NCI-H1048 (cell line): ENCODE measurements at regions not wholly inside any gene's neighbourhood (a gene's known extent, or its start where the extent isn't known, plus 50 kb on each side); places are given as distances from the start of the nearest gene placed in this dataset.

ENCODE experiments used
- DNase-seq: peaks from one replicate; lab custom pipeline; 2025; lab: John Stamatoyannopoulos, UW

DNA sequence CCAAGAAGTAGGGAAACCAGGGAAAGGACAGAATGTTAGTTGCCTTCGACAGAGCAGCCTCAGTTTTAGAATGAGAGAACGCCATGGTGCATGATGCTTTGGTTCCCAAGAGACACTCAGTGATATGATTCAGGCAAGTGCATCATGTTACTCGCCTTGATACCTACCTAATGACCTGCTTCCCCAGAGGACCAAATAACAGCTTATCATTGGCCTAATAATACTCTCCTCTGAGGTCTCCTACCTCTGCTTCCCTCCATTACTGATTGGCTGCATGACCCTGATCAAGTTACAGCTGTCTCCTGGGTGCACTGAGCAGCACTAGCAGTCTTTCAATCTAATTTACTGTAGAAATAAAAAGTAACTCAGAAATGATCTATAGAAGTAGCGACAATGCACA is 979.7 kb upstream of the FAT3 start:
- DNase-seq = no peak

DNA sequence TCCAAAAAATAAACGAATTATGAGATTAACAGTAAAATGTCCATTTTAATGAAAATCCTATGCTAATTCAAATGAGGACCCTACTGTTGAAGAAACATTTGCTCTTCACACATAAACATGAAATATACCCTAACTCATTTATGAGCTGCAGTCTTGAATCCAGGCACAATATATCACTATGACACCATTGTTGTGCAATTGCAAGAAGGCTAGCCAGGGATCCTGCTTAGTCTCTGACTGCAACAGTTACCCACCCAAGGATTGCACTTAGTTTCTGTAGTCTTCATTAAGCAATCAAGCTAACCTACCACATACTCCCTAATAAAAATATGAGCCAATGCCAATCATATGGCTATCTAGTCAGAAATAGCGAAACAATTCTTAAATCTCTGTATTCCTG is 981.0 kb upstream of the FAT3 start:
- no peak for DNase-seq

DNA sequence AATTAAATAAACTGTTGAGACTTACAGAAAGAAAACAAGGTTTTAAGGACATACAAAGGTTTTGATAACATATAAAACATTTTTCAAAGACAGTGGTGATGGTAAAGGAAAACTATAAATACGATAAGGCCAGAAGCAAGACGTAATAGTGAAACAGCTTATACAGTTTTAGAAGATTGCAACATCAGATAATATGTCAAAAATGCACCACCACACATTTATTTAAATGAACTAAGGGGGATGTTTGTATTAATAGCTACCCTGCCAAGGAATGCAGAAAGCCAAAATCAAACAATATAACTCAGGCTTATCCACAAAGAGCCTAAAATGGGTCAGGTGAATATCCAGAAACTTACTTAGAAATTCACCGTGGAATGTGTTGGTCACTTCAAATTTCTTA is 981.6 kb upstream of the FAT3 start:
- DNase-seq = no peak

DNA sequence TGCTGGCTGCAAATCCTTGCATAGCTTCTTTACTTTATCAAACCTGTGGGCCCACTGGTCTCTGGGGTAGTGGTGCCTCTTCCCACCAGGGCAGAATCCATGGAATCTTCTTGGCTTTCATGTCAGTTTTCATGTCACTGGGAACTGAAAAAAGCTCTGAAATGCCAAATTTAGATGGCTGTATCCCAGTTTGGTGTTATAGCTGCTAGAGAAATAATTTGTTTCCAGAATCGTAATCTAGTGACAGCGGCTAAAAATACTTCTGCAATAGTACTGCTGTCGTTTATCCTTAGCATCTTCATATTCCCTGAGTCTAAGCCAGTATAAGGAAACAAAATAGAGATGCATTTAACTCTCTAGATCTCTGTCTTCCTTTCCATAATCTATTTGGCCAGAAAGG is 983.4 kb upstream of the FAT3 start:
- no peak for DNase-seq

DNA sequence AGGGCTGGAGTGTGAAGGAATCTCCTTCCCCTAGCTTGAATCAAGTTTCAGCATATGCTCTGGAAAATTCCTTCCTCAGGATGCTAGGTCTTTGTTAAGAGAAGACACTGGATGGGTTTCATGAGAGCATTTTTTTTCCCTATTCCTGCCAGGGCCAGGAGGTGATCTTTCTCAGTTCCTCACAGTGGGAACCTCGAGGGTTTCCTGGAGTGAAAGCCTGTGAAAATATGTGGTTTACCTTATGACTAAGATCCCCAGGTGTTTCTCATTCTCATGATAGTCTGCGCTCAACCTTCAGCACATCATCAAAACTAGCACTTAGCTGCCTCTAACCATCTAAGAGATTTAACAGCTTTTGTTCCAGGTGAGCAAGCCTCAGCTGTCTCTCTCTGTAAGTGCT is 985.3 kb upstream of the FAT3 start:
- DNase-seq = no peak

DNA sequence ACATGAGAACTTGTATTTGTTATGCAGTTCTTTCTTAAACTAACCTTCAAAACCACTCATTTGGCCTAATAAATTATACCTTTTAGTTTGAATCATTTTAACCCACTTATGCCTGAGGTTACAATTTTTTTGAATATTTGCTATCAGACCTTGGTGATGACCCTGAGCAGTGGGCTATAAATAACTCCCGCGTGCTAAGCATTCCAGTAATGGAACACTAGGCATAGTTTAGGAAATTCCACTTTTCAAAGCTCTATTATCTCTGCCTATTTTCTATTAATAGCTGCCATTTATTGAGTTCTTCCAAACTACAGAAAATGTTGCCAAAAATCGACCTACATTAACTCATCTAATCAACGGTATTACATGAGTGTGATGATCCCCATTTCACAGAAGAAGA is 993.4 kb upstream of the FAT3 start:
- no peak for DNase-seq

DNA sequence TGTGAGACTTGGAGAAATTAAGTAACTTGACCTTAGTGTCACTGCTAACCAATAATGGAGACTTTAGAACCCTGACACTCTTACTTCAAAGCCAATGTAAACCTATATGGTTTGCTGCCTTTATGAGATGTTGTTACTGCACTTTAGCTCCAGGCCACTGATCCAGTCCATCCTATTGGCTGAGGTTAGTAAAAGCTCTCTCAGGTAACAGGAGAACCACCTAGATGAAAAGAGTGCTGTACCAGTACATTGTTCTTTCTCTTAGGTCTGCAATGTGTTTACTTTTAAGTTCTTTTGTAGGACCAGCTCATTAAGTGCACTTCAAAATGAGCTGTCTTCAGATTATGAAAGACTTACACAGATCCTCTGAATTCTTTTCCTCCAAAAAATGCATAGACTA is 994.0 kb upstream of the FAT3 start:
- no peak for DNase-seq

DNA sequence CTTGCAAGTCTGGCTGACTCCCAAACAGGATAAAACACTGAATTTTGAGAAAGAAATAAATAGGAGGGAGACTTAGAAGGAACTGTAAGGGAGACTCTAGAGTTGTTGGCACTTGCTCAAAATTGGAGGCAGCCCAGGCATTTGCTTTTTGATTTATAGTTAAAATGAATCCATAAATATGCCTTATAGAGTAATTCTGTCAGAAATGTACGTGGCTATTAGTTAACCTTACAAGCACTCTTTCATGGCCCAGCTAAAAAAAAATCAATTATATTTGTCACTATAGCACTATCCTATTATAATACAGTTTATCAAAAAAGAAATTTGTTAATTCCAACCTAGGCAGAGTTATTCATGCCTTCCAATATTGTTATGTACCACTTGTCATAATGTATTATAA is 1000.0 kb upstream of the CHORDC1 start:
- no peak for DNase-seq

DNA sequence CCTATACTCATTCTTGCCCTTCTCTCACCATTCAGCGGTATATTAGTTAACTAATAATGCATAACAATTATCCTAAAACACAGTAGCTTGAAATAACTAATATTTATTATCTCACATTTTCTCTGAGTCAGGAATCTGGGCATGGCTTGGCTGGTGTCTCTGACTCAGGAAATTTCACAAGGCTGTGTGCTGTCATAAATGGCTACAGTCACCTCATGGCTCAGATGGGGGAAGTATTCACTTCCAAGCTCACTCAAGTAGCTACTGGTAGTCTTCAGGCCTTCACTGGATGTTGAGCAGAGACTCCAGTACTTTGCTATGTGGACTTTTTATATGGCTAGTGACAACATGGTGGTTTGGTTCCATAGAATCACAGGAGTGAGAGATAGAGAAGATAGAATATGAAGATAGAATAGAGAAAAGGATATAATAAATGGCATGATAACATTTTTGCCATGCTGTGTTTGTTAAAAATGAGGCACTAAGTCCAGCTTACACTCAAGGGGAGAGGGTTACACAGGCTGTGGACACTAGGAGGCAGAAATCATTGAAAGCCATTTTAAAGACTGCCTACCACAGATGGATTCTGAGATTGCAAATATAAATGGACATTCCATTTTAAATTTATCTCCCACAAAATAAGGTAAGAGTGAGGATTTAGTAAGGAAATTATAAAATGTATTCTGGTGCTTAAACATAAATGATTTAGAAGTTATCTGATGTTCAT is 997.8 kb upstream of the CHORDC1 start:
- DNase-seq = no peak

DNA sequence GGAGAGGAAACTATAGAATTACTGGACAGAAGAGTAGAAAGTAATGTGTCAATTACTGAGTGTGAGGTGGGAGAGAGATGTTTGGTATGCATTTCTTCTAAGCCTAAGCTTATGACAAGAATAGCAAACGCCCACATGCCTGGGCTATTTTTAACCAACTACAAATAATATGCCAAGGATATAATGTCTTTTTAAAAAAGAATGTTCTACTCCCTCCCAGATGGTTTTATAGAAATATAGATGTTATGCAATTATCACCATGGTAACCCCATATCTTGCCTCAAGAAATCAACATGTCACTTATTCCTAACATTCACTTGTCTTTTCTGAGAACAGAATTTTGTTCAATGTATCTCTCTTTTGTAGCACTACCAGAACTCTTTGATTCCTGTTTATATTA is 996.7 kb upstream of the CHORDC1 start:
- no peak for DNase-seq

DNA sequence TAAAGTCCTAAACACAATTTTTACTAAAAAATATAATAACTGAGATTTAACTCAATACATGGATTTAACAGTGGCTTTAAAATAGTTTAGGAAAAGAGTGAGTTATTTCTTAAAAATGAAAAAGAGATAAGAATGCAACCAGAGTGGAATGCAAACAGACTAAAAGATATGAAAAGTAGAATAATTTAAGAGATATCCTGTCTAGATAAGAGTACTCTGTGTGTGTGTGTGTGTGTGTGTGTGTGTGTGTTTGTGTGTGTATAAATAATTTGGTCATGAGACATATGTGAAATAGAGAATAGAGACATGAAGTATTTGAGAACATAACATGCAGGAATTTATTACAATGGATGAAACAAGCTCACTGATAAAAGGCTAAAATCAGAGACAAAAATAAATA is 986.9 kb upstream of the CHORDC1 start:
- no peak for DNase-seq

DNA sequence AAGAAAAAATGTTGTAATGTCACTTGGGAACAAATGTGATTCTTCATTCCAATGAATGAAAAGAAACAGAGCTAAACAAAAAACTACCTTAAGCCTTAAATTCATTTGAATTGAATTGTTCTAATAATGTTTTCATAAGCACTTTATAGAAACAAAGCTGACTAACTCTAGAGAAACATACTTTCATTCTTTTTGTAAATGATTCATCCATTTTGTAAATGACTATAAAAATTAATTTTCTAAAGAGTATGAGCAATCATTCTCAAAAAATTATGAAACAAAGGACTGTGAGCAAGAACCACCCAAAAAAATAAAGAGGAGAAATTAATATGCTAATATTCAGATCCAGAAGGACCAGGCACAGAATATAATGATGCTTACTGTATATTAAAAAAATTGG is 986.5 kb upstream of the CHORDC1 start:
- no peak for DNase-seq

DNA sequence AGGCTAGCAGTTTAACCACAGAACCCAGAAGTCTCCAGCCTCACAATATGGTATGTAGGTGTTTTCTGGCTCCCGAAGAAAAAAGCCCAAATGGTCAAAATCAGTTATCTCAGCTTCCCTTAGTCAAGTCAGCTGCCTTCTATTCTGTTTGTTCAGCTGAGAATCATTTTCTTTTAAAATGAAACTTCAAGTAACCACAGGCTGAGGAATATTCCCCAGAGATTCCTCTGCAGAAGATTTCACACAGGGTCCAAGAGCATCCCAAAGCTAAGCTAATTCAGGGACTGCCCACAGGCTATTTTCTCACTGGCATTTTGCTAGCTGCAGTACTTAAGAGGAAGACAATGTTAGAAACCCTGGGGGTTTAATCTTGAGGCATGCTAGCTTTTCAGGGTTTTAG is 977.0 kb upstream of the CHORDC1 start:
- no peak for DNase-seq

DNA sequence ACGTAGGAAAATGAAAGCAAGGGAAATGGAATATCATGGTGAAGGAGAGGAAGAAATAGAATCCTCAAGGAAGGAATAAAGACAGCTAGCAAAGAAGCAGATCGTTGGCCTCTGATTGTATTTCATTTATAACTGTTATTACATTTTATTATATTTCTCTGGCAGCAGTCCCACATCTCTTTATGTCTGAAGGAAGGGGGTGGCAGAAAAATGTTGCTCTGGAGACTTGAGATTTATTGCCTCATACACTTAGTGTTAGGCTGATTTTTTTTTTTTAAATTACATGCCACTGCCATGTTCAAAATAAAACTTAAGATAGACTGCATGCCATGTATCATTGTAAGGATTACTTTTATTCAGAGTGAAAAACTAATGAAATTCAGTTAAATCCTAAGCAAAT is 971.7 kb upstream of the CHORDC1 start:
- DNase-seq = no peak

DNA sequence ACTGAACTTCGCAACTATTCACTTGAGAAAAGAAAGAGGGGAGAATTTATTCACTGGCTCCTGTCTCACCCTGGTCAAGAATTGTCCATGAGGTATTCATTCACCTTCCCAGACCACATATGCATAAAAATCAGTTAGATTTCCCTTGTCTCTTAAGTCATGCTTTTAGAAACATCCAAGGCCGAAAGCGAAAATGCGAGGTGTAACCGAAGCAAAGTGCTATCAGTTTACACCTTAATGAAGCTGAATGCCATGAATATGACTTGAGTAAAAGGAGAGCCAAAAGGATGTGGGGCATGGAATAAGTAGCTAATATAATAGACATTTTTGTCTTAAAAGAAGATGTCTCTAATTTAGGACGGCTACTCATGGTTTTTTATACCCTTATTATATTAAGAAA is 965.6 kb upstream of the CHORDC1 start:
- DNase-seq = no peak

DNA sequence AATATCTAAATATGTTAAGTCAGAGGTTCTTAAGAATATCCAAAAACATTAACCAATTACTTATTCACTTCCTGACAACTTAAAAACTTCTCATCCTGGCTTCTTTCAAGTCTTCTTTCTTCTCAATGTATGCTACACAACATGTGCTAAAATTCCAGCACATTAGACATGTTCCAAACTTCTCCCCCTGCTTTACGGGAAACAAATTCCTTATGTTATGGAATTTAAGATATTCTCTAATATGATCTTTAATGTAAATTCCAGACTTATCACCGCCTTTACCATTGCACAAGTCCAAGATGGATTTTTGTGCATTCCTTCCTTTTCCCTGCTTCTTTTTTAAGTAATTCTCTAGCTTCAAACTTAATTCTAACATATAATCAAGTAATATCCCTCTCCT is 964.5 kb upstream of the CHORDC1 start:
- no peak for DNase-seq

DNA sequence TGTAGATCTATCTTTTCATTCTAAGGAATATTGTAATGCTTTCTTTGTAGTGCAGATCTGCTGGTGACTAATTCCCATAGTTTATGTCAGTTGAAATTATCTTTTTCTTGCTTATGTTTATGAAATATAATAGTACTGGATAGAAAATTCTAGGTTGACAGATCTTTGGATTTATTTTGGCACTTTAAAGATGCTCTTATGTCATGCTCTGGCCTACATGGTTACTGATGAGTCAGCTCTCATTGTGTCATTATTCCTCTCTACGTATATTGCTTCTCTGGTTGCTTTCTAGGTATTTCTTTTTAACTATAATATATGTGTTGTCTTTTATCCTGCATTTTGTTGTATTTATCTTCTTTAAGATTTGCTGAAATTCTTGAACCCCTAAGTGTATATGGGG is 955.5 kb upstream of the CHORDC1 start:
- DNase-seq = no peak

DNA sequence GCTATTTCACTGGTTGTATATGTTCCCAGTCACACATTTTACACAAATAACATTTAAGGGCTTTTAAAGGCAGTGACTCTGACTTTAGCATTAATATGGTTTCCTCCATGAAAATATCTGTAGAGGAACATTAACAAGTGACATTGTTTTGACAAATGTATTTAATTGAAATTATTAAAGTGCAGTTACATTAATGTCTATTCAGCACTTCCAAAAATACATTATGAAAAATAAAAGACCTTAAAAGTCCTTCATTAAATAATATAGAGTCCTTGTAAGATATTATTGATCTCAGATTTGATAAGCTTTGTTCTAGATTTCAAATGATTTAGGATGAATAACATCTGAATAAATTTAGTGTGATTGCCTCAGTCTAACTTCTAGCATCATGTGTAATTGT is 951.9 kb upstream of the CHORDC1 start:
- no peak for DNase-seq

DNA sequence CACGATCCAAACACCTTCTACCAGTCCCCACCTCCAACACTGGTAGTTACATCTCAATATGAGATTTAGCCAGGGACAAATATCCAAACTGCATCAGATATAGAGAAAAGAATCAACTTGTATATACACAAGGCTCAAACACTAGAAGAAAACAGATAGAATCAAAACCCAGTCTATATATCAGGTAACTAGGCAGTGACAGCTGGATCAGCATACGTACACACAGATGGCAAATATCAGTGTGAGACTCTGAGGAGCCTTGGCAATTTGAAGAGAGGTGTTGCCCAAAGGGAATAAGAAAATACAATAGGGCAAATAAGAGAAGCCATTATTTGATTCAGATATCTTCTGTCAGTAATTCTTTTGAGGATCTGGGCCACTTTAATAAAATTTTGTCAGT is 951.3 kb upstream of the CHORDC1 start:
- DNase-seq = no peak

DNA sequence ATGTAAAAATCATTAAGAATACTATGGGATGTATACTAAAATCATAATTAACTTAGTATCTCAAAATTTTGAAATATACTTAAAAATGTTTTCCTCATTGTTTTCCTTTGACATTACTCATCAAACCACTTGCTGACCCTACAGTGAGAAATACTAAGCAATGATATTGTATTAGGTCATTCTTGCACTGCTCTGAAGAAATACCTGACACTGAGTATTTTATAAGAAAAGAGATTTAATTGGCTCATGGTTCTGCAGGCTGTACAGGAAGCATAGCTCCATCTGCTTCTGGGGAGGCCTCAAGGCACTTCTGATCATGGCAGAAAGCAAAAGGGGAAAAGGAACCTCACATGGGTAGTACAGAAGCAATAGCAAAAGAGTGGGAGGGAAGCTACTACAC is 950.9 kb upstream of the CHORDC1 start:
- no peak for DNase-seq

DNA sequence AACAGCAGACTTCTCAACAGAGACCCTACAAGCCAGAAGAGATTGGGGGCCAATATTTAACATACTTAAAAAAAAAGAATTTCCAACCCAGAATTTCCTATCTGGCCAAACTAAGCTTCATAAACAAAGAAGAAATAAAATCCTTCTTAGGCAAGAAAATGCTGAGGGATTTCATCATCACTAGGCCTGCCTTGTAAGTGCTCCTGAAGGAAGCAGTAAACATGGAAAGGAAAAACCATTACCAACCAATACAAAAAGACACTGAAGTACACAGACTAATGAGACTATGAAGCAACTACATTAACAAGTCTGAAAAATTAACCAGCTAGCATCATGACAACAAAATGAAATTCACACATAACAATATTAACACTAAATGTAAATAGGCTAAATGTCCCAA is 947.9 kb upstream of the CHORDC1 start:
- DNase-seq = no peak

DNA sequence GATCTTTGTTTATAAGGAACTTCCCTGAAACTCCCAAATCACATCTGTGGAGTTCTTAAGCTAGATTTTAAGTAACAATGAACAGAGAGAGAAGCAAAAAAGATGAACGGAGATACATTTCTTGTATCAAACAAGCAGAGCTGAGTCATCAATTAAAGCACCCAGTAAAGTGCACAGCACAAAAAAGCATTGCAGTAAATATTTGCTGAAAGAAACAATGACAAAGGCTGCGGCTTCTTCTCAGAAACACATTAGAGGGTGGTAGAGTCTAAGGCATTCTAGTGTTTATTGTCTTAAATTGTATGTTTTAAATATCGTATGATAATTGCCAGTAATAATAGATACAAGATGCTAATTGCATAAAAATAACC is 941.6 kb upstream of the CHORDC1 start:
- no peak for DNase-seq

DNA sequence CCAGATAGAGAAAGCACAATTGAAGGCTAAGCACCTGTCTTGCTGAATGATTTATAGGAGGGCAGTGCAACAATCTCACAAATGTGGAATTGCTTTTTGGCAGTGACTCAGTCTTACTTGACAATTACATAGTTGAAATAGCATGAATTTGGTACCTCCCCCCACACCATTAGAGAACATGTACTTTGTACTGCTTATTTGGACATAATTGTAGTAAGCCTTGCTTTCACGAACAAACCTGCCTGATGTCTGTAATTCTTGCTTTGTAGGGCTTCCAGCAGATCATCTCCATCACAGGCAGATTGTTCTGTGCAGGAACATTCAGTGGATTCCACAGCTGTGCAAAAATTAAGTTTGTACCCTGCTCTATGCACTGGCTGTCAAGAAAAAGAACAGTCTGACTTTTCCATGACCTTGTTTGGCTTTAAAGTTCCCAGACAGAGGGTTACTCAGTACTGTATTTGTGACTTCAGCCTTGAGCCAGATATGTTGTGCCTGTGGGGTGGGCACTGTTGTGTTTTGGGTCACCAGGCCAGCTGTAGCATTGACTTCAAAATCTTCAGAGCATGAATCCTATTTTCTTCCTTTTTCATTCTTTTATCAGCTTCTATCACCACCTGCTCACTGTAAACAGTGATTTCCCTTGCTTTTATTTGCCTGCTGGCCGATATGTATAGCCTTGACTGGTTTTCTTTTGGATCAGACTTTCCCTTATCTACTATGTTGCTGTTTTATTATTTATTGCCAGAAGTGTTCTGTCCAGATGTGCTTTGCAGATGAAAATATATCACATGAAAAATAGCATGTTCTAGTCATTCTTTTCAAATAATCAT is 941.0 kb upstream of the CHORDC1 start:
- no peak for DNase-seq

DNA sequence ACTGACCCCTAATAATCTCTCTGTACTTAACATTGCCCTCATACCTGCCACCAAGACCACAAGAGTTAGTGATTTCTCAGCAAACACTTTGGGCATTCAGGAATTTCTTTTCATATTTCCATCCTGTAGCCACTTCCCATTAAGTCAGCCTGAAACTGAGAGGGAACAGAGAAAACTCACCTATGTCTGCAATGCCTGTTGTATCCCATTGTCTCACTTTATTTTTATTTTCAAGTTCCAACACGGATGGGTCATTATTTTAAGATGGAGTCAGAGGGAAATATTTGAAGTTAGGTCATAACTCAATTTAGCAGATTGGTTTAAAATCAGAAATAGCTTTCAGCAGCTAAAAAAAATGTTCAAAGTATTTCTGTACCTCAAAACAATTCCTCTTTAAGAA is 937.8 kb upstream of the CHORDC1 start:
- no peak for DNase-seq
